Stimulated activated CD4-positive, alpha-beta T cell treated with anti-CD3 and anti-CD28 coated beads, Interleukin-4, amount 100 ng/mL, for 4 hours (primary cell): ENCODE measurements at regions not wholly inside any gene's neighbourhood (a gene's known extent, or its start where the extent isn't known, plus 50 kb on each side); places are given as distances from the start of the nearest gene placed in this dataset.
"Not testable (repeated sequence)": the region's sequence is repeated elsewhere in the genome, so short reads cannot be mapped to it uniquely, and the experiment has no call there.

ENCODE experiments used
- DNase-seq, 2 experiments: peaks; one replicate each; pipeline ENCODE4 v3.0.0-alpha.2; 2020

DNA sequence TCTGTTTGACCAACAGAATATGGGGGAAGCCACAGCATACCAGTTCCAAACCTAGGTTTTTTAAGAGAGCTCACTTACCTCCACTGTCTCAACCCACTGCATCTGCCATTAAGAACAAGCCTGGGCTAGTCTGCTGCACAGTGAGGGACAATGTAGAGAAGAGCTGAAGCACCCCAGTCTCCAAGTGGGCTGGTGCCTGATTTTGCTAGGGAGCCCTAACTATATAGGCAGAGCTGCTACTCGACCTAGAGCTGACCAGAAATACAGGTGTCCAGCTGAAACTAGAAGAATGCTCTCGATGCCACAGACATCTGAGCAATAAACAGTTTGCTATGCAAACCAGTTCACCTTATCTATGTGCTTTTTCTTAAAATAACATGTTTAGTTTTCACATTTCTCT, 106.9 kb upstream of the BET1 start:
- no peak for DNase-seq

DNA sequence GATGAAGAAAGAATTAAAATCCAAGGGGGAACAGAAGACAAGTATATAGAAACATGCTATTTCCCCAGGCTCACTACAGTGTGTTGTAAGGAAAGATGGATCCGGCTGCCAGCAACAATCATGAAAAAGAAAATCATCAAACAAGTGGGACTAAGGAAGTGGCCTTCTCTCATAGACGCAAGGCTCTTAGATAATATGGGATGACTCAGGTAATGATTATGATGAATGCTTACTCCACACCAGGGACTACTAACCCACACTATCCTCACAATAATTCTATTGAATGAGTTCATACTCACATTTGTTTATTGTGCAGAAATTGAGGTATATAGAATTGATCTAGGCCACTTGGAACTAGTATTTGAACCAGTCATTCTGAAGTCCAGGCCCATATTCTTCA, 111.2 kb upstream of the BET1 start:
- no peak for DNase-seq

DNA sequence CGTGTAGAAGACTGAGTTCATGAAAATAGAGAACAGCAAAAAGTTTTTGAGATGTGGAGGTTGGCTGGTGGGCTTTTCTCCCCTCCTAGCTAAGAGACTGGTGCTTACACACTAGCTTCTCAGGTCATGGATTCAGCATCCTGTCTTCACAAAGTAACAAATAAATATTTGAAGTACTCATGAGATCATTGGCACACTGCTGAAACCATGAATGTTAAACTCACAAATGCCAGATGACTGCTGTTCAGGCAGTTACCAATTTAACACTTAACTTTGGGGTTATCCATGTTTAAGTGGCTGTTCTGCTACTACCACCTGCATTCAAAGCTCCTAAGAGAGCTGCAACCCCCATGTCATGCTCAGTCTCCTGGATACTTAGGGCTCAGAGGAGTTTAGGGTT, 119.0 kb upstream of the BET1 start:
- DNase-seq: no peak

DNA sequence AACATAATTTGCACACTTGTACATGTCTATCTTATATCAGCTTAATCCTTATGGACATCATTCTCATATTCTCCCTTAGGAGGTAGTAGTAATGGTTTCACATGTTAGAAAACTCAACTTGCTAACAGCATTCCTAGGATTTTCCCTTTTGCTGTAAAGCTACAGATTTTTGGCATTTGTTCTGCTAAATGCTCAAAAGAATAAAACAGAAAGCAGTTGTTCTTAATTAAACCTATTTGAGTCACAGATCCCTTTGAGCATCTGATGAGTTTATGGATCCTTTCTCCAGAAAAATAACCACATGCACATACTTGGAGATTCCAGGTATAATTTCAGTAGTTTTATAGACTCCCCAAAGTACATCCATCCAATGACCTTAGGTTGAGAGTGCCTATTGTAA, 122.9 kb upstream of the BET1 start:
- DNase-seq: no peak

DNA sequence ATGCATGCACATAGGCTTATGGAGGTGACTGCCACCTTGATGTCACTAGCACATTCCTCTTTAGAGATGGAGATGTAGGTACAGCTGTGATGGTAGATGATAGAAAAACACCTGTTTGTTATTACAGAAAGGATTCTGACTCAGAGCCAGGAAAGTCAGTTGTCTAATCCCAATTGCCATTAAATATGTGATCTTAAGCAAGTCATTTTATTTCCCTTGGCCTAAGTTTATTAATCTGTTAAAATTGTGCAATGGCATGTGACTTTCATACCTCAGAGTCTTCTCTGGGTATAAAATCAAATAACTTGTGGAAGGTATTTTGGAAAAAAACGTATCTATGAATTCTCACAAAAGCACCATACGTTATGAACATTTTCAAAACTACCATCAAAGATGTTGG, 123.9 kb upstream of the BET1 start:
- DNase-seq: no peak

DNA sequence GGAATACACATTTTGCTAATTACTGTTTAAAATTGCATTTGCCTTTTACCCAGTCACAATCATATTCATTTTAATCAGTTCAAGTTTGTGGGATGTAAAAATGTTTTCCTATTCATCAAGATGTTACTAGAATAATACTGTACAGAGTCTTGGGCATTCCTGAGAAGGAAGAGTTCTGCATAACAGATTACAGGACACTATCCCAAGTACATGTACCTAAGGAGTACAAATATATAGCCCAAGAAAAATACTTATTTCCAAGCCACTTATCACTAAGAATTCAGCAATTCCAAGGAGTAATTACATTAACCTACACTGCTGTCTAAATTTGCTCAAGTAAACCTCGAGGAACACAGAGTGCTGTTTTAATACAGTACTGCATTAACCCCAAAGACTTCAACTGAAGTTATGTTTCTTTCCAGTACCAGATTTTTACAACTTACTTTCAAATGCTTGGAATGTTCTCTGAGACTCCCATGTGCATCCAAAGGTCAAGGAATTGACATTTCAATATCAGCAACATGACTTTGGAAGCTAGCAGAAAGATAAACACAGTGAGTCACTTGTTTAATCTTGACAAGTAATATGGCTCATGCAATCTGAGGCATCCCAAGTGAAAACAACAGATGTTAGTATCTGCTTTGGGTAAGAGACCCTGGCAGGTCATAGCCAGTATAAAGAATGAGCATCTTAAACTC, 125.4 kb upstream of the BET1 start:
- DNase-seq: no peak

DNA sequence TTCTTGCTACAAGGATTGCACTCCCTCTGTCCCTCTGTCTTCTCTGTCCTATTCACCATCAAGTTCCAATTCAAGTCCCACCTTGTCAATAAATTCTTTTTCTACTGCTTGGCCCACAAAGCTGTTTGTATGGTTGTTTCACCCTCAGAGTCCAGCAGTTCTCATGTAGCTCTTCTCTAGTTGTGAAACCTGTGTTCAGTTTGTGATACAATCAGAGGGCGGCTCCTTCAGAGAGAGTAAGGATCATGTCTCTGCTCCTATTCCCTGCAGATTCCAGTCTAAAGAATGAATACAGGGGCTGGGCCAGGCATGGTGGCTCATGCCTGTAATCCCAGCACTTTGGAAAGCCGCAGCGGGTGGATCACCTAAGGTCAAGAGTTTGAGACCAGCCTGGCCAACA, 126.6 kb upstream of the BET1 start:
- no peak for DNase-seq

DNA sequence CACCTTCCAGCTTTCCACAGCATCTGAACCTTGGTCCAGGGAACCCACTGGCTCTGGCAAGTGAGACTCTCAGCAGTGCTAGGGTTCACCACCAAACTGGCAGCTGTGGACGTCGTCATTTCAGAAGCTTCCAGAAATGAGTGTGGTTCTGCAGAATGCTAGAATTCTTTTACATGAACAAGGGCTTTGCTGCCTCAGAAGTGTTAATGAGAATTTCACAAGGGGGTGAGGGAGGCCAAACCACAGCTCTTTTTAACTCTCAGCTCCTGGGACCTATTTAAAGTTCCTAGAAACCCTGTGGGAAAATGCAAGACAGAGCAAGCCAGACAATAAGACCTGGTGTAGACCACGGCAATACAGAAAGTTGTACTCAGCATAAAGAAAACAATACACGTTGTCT, 129.3 kb upstream of the BET1 start:
- DNase-seq: no peak

DNA sequence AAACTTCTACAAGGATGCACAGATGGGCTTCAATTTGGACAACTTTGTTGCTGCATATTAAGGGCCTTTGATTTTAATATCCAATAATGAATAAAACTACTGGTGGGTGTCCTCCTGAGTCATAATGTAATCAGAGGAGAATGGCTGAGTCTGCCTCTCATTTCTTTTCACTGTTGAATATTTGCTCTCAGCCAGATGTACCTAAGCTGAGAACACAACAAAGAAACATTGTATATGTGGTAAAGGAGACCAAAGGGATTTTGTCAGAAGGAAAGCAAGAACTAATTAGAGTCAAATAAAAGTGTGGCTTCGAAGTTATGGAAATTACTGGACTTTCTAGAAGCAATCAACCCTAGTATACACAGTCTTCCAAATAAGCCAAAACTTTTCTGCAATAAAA, 131.0 kb upstream of the BET1 start:
- no peak for DNase-seq

DNA sequence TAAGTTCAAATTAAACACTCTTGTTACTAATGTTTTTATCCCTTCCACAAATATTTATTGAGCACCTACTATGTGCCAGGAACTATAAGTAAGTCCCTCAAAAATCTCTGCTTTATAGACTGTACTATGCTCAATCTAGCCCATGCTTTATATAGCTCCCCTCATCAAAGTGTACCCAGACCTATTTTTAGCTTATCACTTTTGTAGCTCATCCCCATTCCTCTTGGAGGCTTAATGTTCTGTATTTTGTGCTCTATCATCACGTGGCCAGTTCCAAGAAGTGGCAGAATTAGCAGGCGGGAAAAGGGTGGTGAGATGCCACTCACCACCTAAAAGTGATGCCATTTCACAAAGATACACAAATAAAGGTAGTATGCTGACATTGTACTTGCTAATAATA, 138.1 kb upstream of the BET1 start:
- DNase-seq: no peak

DNA sequence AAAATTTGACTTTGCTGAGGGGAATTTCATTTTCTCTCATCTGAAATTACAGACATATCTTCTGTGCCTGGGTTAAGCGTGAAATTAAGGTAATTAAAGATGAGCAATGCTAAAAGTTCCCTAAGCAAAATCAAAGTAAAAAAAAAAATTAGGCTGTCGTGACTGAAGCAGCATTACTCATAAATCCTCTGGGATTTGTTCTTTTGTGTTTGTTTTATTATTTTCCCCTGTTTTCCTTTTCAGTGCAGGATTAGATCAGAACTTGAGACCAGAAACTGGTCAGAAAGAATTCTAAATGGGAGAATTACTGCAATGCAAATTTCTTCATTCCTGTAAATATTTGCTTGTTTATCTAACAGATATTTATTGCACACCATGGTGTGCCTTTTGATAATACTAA, 141.4 kb upstream of the BET1 start:
- DNase-seq: no peak

DNA sequence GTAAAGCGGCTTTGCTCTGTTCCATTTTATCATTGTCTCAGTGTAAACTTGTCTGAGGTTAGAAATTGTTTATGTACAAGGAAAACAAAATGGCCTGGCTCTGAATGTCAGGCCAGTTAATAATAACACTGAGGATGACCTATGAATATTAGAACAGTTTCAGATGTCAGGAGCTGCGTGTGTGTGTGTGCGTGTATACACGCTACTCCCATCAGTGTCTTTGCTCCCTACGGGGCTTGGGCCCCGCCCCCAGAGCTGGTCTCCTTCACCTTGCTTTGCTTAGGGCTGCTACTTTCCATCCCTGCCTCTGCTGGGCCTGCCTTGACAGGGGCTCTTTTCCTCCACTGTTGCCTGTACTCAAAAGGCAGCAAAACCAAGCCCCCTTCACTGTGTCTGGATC, 142.3 kb upstream of the BET1 start:
- DNase-seq: no peak

DNA sequence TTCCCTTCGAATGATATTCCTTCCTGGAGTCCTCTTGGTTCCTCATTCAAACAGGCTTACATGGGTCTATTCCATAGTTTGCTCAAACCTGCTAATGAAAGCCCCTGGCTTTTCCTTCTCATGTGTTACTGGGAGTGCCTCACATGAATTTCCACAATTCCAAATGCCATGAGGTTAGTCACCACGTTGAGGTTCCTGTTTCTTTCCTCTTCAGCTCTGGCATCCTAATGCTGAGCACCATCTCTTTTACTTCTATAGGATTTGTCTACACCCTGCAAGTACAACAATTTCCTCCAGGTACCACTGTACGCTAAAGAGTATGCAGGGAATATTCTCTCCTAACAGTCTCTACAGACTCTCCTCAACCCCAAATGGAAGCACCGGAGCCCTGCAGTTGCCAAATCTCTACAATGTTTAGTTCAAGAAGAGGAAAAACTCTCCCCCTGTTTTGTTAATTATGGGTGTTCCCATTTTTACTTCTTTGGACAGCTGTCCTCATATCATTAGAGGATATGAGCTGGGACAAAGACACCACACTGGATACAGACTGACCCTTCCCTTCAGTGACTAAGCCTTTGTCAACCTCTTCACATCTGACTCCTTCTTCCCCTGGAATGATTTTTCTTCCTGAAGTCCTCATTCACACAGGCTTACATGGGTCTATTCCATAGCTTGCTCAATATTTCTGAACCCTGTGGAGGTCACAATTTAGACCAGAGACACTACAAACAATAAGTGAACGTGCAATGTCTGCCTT, 145.8 kb upstream of the BET1 start:
- no peak for DNase-seq

DNA sequence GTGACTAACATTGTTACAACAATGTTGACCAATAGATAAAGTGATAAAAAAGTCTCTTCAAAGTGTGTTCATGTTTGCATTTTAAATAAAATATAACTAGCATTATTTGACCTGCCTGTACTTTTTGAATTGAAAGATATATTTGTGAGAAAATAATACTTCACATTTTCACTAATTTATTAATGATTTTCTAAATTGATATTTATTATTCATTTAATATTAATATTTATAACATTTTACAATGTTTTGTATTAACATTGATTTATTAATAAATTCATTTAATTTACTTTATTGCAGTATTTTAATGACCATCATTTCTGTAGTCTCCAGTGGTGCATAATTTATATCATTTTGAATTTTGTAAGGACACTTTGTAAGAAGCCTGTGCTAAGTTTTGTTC, 150.0 kb upstream of the BET1 start:
- DNase-seq: no peak

DNA sequence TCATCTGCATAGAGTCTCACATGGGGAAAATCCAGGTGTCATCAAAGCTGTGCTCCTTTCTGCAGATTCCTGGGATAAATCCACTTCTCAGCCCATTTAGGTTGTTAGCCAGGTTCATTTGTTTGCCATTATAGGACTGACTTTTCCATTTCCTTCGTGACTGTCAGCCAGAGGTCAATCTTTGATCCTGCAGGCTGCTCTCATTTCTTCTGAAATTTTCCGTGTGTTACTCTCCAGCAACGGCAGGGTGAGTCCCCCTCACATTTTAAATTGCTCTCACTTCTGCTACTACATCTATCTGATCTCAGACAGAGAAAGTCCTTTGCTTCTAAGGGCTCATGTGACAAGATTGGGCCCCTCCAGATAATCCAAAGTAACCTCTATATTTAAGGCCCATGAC, 150.7 kb upstream of the BET1 start:
- DNase-seq: no peak

DNA sequence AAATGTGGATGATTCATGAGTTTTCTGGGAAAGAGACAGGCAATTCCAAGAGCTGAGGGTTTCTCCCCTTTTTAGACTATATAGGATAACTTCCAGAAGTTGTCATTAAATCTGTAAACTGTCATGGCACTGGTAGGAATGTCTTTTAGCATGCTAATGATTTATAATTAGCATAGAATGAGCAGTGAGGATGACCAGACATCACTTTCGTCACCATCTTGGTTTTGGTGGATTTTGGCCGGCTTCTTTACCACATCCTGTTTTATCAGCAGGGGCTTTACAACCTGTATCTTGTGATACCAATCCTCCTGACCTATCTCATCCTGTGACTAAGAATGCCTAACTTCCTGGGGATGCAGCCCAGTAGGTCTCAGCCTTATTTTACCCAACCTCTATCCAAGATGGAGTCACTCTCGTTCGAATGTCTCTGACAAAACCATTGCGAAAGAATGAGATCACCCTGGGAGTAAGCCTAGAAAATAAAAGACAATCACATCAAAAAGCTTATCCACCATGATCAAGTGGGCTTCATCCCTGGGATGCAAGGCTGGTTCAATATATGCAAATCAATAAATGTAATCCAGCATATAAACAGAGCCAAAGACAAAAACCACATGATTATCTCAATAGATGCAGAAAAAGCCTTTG, 153.6 kb upstream of the BET1 start:
- DNase-seq: not testable (repeated sequence)

DNA sequence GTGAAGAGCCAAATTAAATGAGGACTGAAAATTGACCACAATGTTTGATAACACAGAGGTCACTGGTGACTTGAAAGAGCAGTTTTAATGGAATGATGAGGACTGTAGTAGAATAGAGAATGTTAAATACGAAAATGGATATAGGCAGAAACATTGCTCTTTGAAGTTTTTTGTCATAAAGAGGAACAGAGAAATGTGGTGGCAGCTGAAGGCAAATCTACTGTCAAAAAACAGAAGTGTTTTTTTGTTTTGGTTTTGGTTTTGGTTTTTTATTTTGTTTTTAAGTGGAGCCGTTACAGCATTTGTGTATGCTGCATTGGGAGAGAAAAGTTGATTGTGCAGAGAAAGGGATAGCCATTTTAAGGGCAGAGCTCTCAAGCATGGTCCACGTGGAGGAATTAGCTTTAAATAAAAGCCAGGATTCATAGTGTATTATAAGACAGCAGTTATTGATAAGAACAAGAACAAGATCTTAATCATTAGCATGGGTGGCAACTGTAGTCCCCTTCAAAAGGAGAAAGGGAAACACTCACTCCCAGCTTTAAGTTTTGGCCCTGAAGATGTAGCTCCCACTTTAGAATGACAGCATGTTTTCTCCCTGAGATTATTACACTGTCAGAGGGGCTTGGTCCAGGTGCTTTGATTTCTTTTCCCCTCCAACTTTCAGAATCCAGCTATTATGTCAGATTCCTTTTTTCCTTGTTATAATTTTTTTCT, 156.7 kb upstream of the BET1 start:
- DNase-seq: no peak

DNA sequence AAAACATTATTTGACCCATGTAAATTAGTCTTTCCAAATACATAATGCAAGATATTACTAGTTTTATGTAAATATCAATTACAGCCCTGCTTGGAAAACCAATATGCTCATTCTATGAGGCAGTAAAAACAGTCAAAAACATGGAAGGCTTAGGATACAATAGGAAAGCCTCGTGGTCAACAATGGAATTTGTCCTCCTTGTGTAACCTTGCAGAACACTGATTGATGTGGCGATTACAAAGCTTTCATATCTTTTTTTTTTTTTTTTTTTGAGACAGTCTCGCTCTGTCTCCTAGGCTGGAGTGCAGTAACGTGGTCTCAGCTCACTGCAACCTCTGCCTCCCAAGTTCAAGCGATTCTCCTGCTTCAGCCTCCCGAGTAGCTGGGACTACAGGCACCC, 157.3 kb upstream of the BET1 start:
- DNase-seq: no peak

DNA sequence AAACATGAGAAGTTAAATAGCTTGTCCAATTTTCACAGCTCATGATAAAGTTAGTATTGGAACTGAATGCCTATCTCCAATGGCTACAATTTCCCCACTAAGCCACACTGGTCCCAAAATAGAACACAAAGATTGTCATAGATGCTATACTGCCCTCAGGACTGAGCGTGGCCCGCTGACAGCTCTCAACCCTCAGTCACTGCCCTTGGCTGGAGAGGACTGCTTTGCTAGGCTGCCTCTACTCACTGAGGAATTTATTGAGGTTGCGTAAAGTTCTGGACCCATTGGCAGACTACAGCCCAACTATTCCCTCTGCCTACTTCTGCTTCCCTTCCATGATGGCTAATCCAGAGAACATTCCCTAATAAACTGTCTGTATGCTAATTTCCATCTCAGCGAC, 165.5 kb upstream of the BET1 start:
- DNase-seq: no peak

DNA sequence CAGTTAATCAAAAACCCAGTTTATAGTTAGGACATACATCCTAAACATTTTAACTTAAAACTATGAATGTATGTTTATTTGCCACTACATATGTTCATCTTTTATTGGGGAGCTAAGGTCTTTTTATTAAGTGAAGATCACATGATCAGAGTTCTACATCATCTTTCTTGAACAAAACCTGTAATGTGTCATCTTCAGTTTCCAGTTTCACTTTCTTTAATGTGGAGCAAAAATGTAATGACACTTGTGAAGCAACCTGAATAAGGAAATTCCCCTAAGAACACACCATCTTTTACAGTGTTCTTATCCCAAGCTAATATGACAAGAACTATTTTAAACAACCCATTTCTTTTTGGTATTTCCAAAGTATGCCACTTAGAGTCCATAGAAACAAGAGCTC, 166.7 kb upstream of the BET1 start:
- no peak for DNase-seq

DNA sequence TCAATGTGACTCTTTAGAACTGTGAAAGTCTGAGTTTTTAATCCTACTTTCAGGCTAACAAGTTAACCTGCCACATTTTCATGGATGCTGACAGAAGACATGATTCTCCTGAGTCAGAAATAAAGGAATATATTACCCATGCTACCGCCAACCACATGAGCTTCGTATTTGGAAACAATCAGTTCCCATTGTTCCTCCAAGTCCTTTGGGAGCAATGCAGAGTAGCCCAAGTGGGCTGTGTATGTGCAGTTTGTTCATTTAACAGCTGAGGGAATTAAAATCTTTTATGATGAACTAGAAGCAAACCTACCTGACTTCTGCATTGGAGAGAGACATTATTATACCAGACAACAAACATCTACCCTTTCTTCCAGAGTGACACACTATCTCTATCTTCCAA, 169.3 kb upstream of the BET1 start:
- DNase-seq: no peak

DNA sequence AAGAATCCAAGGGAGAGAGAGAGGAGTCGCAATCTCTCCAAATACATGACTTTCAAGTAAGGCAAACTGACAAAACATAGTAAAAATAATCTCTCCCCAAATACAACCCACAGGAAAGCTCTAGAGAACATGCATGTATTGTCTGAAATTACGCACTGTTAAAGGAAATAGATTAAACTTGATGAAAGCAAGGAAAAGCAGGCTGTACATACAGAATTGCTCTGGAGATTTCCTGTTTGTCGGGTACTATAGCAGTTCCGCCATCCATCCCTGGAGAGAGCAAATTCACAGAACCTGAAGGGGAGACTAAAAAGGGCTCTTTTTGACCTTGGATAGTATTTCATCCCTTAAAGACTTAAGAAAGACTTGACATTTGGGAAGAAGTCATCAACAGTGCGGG, 170.2 kb upstream of the BET1 start:
- no peak for DNase-seq

DNA sequence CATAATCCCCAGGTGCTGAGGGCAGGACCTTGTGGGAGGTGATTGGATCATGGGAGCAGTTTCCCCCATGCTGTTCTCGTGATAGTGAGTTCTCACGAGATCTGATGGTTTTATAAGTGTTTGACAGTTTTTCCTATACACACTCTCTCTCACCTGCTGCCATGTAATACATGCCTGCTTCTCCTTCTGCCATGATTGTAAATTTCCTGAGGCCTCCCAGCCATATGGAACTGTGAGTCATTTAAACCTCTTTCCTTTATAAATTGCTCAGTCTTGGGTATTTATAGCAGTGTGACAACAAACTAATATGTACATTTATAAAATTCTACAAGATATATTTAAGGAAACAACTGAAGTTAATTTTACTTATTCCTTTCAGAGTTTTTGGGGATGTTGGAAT, 170.8 kb upstream of the BET1 start:
- no peak for DNase-seq

DNA sequence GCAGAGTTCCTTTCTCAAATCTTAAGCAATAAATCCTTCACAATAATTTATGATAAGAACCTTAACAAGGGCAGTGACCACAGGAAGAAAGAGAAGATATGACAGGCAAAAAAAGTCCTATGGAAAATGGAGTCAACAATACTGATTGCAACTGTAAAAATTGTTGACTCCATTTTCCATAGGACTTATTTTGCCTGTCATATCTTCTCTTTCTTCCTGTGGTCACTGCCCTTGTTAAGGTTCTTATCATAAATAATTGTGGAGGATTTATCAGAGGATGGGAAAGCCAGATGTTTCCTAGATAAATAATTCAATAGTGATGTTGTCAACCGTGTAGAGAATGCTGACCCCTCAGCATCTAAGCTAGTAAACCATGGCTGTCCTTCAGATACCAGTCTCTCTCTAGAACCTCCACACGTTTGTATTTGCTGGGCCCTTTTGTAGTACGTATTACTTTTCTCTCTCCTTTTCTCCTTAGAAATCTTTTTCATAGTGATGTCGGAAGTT, 172.6 kb upstream of the BET1 start:
- DNase-seq: no peak
